HG03439 (cell line): ENCODE measurements at regions not wholly inside any gene's neighbourhood (a gene's known extent, or its start where the extent isn't known, plus 50 kb on each side); places are given as distances from the start of the nearest gene placed in this dataset.

Source experiments
- ATAC-seq: cut with Tn5 transposase; IDR thresholded peaks from one replicate; pipeline ENCODE4 v1.9.1; 2021; ENCODE audit warnings: mild to moderate bottlenecking, moderate library complexity; ENCODE audit not compliant: unreplicated experiment

DNA sequence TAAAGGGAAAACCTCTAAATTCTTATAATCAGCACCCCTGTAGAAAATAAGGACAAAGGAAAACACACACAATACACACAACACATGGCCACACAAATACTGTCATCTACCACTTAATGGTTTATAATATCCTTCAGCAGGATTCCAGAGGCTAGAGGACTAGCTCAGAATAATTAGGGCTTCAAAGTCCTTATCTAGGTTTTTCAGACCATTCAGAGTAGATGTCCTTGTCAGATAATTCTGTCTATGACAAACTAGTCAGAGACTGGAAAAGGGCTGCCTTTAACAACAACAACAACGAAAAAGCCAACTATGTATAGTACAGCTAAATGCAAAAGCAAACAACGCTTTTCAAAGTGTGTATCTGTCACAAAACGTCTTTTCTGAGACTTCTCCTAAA is 456.5 kb upstream of the CNTN5 start:
- ATAC-seq: no peak

- ATAC-seq: no peak
These were observed 455.9 kb upstream of the CNTN5 start for GRCh38 chr11:98564881-98565280.

- ATAC-seq: no peak
These were observed 455.4 kb upstream of the CNTN5 start for GRCh38 chr11:98565311-98565710.

DNA sequence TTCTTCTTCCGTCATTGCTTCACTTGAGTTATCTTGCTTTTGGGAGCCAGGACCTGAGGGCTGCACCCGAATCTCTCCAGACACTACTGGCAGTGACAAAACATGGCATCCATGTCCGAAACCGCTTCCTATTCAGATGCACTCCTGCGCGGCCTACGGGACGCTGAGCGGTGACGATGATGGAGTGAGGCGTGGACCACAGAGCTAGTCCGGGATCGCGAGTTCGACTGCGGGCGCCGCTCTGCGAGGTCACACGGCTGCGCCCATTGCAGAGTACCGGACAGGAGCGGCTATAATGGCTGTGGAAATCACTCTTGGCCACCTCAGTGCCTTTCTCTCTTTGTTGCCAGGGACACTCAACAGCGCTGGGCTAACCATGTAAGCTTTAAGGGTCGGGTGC is 453.8 kb upstream of the CNTN5 start:
- ATAC-seq: no peak

- ATAC-seq: no peak
These were observed 452.7 kb upstream of the CNTN5 start for GRCh38 chr11:98568013-98568412.

- no peak for ATAC-seq
These were observed 447.8 kb upstream of the CNTN5 start for GRCh38 chr11:98572941-98573340.

GRCh38 chr11:98587884-98588283 is 432.9 kb upstream of the CNTN5 start:
- no peak for ATAC-seq

- ATAC-seq: no peak
These were observed 430.8 kb upstream of the CNTN5 start for GRCh38 chr11:98589967-98590366.

DNA sequence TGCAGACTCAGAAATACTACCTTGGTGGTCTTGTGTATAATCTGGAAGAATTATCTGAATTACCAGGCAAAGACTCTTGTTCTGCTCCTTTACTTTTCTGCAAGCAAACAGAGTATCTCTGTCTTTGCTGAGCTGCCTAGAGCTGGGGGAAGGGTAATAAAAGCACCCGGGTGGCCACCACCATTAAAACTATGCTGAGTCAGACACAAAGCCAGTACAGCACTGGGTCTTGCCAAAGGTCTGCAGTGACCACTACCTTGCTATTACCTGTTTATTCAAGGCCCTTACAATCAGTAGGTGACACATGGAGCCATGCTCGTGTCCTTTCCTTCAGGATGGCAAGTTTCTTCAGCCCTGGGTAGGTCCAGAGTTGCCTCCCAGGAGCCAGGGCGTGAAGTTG is 420.6 kb upstream of the CNTN5 start:
- ATAC-seq: no peak

DNA sequence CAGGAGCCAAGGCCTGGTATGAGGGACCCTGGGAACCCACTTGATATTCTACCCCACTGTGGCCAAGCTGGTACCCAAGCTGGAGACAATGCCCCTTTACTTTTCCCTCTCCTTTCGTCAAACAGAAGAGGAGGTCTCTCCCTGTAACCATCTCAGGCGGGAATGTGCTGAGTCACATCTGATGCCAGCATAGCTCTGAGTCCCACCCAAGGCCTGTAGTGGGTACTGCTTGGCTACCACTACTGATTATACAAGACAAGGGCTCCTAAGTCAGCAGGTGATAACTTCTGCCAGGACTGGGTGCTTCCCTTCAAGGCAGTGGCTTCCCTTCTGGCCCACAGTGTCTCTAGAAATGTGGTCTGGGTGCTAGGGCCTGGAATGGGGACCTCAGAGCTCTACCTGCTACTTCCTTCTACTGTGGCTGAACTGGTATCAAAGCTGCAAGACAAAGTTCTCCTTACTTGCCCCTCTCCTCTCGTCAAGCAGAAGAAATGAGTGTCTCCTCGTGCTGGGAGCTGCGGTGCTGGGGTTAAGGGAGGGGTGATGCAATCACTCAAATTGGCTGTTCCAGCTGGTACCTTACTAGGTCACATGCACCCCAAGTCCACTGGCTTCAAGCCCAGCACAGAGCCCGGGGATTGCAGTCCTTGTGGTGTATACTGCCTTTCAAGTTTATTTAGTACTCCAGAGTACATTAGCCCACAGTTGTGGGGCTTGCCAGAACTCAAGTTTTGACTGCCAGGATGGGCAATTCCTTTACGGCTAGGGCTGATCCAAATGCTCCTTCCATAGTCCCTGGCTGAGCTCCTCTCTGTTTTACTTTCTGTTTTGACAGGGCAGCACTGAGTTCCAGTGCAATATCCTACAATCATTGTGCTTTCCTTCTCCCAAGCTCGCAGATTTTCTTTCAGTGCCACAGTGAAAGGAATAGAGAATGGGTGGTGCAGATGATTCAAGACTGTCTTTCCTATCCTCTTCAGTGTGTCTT is 419.7 kb upstream of the CNTN5 start:
- ATAC-seq: no peak

- no peak for ATAC-seq
These were observed 404.6 kb upstream of the CNTN5 start for GRCh38 chr11:98616098-98616655.

DNA sequence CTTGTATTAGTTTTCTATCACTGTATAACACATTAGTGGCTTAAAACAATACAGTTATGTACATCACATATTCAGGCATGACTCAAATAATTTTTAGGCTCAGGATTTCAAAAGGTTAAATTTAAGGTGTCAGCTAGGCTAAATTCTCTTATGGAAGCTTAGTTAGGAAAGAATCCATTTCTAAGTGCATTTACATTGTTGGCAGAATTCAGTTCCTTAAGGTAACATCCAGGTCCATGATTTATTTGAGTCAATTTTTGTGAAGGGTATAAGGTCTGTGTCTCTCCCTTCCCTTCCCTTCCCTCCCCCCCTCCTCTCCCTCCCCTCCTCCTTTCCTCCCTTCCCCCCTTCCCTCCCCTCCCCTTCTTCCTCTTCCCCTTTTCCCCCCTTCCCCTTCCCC is 399.0 kb upstream of the CNTN5 start:
- no peak for ATAC-seq

DNA sequence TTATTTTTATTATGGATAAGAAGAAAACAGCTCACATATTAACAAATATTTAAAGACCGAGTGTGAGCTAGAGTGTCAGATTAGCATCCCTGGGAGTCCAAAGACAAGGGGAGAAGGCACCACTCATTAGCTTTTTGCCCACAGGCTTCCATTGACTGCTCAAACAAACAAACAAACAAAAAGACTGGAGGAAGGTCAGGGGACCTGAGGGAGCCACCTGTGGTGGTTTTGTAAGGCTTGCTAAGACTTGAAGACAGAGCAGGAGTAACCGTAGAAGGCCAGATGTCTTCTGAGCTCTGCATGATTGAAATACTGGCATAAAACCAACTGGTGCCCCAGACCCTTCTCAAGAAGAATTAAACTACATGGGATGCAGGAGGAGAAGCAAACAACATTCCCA is 395.2 kb upstream of the CNTN5 start:
- ATAC-seq: no peak

GRCh38 chr11:98630736-98631135 is 390.0 kb upstream of the CNTN5 start:
- no peak for ATAC-seq

GRCh38 chr11:98657711-98658110 is 363.0 kb upstream of the CNTN5 start:
- ATAC-seq: no peak

DNA sequence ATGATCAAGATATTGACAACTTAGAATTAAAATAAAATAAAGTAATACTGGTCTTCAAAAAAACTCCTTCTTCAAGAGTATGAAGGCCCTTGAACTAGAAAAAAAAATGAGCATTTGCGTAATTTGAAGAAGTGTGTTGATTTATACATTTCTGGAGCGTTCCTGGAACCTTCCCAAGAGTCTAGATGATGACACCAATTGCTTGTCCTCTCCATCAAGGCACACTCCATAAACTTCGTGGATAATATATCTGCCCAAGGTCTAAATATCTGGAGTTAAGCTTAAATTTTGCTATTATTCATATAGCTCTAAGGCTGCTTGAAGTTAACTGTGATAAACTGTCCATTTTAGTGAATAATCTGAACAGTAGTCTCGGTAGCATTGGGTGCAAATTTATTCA is 361.3 kb upstream of the CNTN5 start:
- no peak for ATAC-seq

- ATAC-seq: no peak
These were observed 346.4 kb upstream of the CNTN5 start for GRCh38 chr11:98674390-98674789.

GRCh38 chr11:98679673-98680072 is 341.1 kb upstream of the CNTN5 start:
- no peak for ATAC-seq

- ATAC-seq: no peak
These were observed 319.2 kb upstream of the CNTN5 start for GRCh38 chr11:98701541-98701940.

DNA sequence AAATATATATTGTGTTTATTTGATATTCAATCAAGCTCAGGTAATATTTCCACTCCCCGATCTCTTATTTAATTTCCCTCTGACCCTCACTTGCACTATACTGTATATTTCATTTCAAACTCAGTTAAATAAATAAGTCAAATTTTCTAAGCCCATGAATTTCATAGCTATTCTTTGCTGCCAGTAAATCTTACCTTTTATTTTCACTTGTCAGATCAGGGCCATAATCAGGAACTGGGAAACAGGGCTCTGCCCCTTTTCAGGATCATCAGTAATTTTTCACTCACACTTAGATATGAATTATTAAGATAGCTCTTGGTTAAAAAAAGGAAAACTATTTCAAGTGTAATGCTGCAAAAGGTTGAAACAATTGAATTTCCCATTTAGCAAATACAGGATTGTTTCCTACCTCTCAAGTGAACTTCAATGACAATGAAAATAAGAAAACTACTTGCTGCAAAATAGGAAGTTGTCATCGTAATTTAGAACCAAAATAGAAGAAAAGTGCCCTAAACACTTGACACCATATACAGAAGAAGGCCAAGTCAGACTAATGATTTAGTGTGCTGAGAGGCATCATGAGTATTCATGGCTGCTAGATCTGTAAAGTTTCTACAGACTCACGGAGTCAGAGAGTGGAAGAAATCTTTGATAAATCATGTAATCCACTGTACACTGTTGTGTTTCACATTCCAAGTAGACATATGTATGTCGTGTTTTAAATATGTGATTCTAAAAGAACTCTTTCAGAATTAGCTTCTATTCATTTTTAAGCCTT is 316.8 kb upstream of the CNTN5 start:
- no peak for ATAC-seq

DNA sequence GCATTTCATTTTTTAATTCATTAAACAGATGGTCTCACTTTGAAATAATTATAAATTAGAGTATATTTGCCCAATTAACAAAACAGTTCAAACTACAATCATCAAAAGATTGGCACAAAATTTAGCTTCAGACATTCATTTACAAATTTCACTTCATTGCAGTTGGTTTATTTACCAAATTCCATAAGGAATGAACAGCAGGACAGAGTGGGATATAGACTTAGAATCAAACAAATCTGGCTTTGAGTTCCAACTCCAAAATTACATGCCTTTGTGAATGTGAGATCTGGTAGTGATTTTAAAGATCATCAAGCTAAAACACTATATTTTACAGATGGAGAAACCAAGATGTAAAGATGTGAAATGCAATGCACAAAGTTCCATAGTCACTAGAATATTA is 310.7 kb upstream of the CNTN5 start:
- ATAC-seq: no peak

GRCh38 chr11:98710986-98711385 is 309.8 kb upstream of the CNTN5 start:
- ATAC-seq: no peak
